A549 (cell line): ENCODE measurements at regions not wholly inside any gene's neighbourhood (a gene's known extent, or its start where the extent isn't known, plus 50 kb on each side); places are given as distances from the start of the nearest gene placed in this dataset.

Experiments used
- ATAC-seq, 2 experiments: fragments of 200-7000 bp in 1 of 2; fragments of >200 bp in 1 of 2; cut with Nextera tagmentation in 1 of 2; cut with Tn5 transposase in 1 of 2; 3 replicates each; pipeline versions ENCODE4 v1.8.0 to v1.9.1; 2018 to 2020; ENCODE audit warnings: mild to moderate bottlenecking in 1 of 2, moderate library complexity in 1 of 2
- CTCF ChIA-PET: fragments of 300-600 bp; sonication (Branson Sonifier 250); formaldehyde crosslinking; extraction: SDS; loops from one replicate; lab custom pipeline; 2021; ENCODE audit warnings: antibody characterized with exemption, inconsistent platforms; lab: Yijun Ruan, JAX
- POLR2A ChIA-PET: fragments of 350-600 bp; formaldehyde crosslinking; extraction: SDS; loops from one replicate; lab custom pipeline; 2021; ENCODE audit warnings: antibody characterized with exemption, inconsistent platforms; lab: Yijun Ruan, JAX
- DNase-seq, 2 experiments: peaks; one replicate each; pipeline versions ENCODE4 v3.0.0 to v3.0.0-alpha.2; 2011 to 2016; ENCODE audit warnings: low read depth in 1 of 2, low spot score in 1 of 2
- FAIRE-seq: peaks from 2 replicates; lab custom pipeline; 2011; peaks lifted over from hg19 to GRCh38; lab: Jason Lieb, UNC
- H3K27ac ChIP-seq, 2 experiments: fragments of >200 bp; sonication (Bioruptor Twin); formaldehyde crosslinking; 3 replicates each; pipeline ENCODE4 v1.5.1; 2016 to 2017
- H3K4me1 ChIP-seq: fragments of >200 bp; sonication (Bioruptor Twin); formaldehyde crosslinking; 3 replicates; pipeline ENCODE4 v1.6.1; 2016
- H3K4me2 ChIP-seq: fragments of >200 bp; sonication (Bioruptor Twin); formaldehyde crosslinking; 3 replicates; pipeline ENCODE4 v1.6.1; 2016
- H3K4me3 ChIP-seq: fragments of >200 bp; sonication (Bioruptor Twin); formaldehyde crosslinking; 3 replicates; pipeline ENCODE4 v1.5.1; 2016
- H3K9me3 ChIP-seq: fragments of >200 bp; sonication (Bioruptor Twin); formaldehyde crosslinking; 3 replicates; pipeline ENCODE4 v1.6.1; 2016
- CBX2 ChIP-seq: fragments of 200-600 bp; sonication (generic); IDR thresholded peaks from 2 replicates; pipeline ENCODE4 v1.6.1; 2016; ENCODE audit warnings: low read depth, mild to moderate bottlenecking, borderline replicate concordance
- CEBPB ChIP-seq, 2 experiments: fragments of >200 bp in 1 of 2; sonication (Bioruptor Twin) in 1 of 2; formaldehyde crosslinking in 1 of 2; IDR thresholded peaks; 2 replicates each; pipeline ENCODE4 v1.6.1; 2012 to 2016
- CHD2 ChIP-seq: fragments of 150-350 bp; IDR thresholded peaks from 2 replicates; pipeline ENCODE4 v1.6.1; 2014; ENCODE audit warnings: low read length; ENCODE audit not compliant: partially characterized antibody
- CHD4 ChIP-seq: fragments of 200-600 bp; sonication (generic); IDR thresholded peaks from 2 replicates; pipeline ENCODE4 v1.6.1; 2016; ENCODE audit warnings: antibody characterized with exemption, mild to moderate bottlenecking, borderline replicate concordance
- HDAC2 ChIP-seq: fragments of 200-600 bp; sonication (generic); IDR thresholded peaks from 2 replicates; pipeline ENCODE4 v1.6.1; 2016
- HEYL ChIP-seq: fragments of 250-450 bp; sonication (Bioruptor Pico); IDR thresholded peaks from 2 replicates; pipeline ENCODE4 v1.8.0; 2021; ENCODE audit warnings: mild to moderate bottlenecking, moderate library complexity
- HOXB13 ChIP-seq: fragments of 250-450 bp; sonication (Bioruptor Pico); IDR thresholded peaks from 2 replicates; pipeline ENCODE4 v1.5.0; 2020; ENCODE audit warnings: low read depth, mild to moderate bottlenecking, moderate library complexity
- KDM1A ChIP-seq: fragments of 200-600 bp; sonication (generic); IDR thresholded peaks from 2 replicates; pipeline ENCODE4 v1.6.1; 2016; ENCODE audit warnings: low read depth, mild to moderate bottlenecking
- KDM5A ChIP-seq: fragments of 200-600 bp; sonication (generic); IDR thresholded peaks from 2 replicates; pipeline ENCODE4 v1.6.1; 2016; ENCODE audit warnings: antibody characterized with exemption, mild to moderate bottlenecking
- MYC ChIP-seq: IDR thresholded peaks from 2 replicates; pipeline ENCODE4 v1.6.1; 2012; ENCODE audit warnings: mild to moderate bottlenecking, inconsistent platforms, low read length, improper control_type of control experiment, borderline replicate concordance
- NFE2L2 ChIP-seq: fragments of 150-350 bp; conservative IDR thresholded peaks from 2 replicates; pipeline ENCODE4 v1.6.1; 2014; ENCODE audit warnings: low read length
- NPAS2 ChIP-seq: fragments of 250-450 bp; sonication (Bioruptor Pico); IDR thresholded peaks from 2 replicates; pipeline ENCODE4 v1.8.0; 2022; ENCODE audit warnings: mild to moderate bottlenecking, moderate library complexity, borderline replicate concordance
- NR3C1 ChIP-seq: fragments of >200 bp; sonication (Bioruptor Twin); formaldehyde crosslinking; IDR thresholded peaks from 3 replicates; pipeline ENCODE4 v1.6.1; 2017
- POLR2A ChIP-seq: IDR thresholded peaks from 2 replicates; pipeline ENCODE4 v1.6.1; 2012; ENCODE audit warnings: mild to moderate bottlenecking, low read length
- POLR2AphosphoS2 ChIP-seq: conservative IDR thresholded peaks from 2 replicates; pipeline ENCODE4 v1.6.1; 2012; ENCODE audit warnings: low read length, improper control_type of control experiment, inconsistent platforms
- RFX5 ChIP-seq: fragments of 450-650 bp; IDR thresholded peaks from 2 replicates; pipeline ENCODE4 v1.7.1; 2014; ENCODE audit warnings: antibody characterized with exemption, mild to moderate bottlenecking, moderate library complexity
- WGBS: methylation state at CpG from one replicate; pipeline ENCODE4 v1.1.6; 2017; ENCODE audit errors: missing lambda C conversion rate; 5-methylcytosine and 5-hydroxymethylcytosine counted together
- TF ChIP-seq, protein P1 (sequence below): IDR thresholded peaks from 2 replicates; pipeline ENCODE4 v1.6.1; 2012; ENCODE audit warnings: low read depth, borderline replicate concordance
- TF ChIP-seq, protein P2 (sequence below): fragments of 200-600 bp; sonication (generic); IDR thresholded peaks from 2 replicates; pipeline ENCODE4 v1.6.1; 2016; ENCODE audit warnings: antibody characterized with exemption, mild to moderate bottlenecking, moderate library complexity
- TF ChIP-seq, protein P3 (sequence below): fragments of 150-350 bp; IDR thresholded peaks from 2 replicates; pipeline ENCODE4 v1.6.1; 2014; ENCODE audit warnings: low read depth, mild to moderate bottlenecking, low read length
- TF ChIP-seq, protein P4 (sequence below): fragments of 250-450 bp; sonication (Bioruptor Pico); IDR thresholded peaks from 2 replicates; pipeline ENCODE4 v1.5.0; 2020; ENCODE audit warnings: low read depth, mild to moderate bottlenecking, moderate library complexity
- TF ChIP-seq, protein P5 (sequence below): fragments of >200 bp; sonication (Bioruptor Twin); formaldehyde crosslinking; IDR thresholded peaks from 2 replicates; pipeline ENCODE4 v1.6.1; 2016
- TF ChIP-seq, protein P6 (sequence below): IDR thresholded peaks from 2 replicates; pipeline ENCODE4 v1.6.1; 2012

DNA sequence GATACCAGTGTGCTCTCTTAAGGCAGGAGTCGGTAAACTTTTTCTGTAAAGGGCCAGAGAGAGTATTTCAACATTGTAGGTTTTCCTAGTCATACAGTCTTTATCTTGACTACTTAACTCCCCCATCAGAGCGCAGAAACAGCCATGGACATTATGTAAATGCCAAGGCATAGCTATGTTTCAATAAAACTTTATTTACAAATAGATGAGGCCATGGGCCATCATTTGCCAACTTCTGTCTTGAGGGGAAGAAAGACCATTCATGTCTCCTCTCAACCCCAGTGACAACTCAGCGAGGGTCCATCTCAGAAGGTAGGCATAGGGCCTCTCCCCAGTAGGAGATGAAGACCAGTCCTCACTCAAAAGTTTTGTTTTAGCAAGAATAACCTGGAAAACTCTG lies 301.3 kb downstream of the FBXW7 start:
- ChIA-PET CTCF (interaction anchor here (1.1 kb wide), 1 partner anchor 10 kb away, joined by 4 read pairs; no protein-coding TSS in a partner anchor), POLR2A (no interaction called here)
- Histone ChIP-seq H3K4me2 (no peak overlapping the region), H3K9me3 (no peaks in the 10 kb centered on the region), H3K4me3 (no peak overlapping the region), H3K27ac (no peak overlapping the region), H3K4me1 (no peaks in the 10 kb centered on the region)
- WGBS, result 53% methylated on average over 3 of the region's 3 CpGs
- DNase-seq (no peak), ATAC-seq (no peak), FAIRE-seq (no peak)
- TF ChIP-seq RFX5 (no peak), CEBPB (IDR thresholded peaks at IDR 0.05) (no peak), NR3C1 (no peak), KDM1A (no peak), CBX2 (no peak), CHD2 (no peak), POLR2AphosphoS2 (no peak), CHD4 (no peak), HOXB13 (no peak), HDAC2 (no peak), KDM5A (no peak), NPAS2 (CRISPR knock-in tag) (no peak), POLR2A (no peak), MYC (no peak)
- TF ChIP-seq, protein P1, sequence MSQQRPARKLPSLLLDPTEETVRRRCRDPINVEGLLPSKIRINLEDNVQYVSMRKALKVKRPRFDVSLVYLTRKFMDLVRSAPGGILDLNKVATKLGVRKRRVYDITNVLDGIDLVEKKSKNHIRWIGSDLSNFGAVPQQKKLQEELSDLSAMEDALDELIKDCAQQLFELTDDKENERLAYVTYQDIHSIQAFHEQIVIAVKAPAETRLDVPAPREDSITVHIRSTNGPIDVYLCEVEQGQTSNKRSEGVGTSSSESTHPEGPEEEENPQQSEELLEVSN, result no peak
- TF ChIP-seq, protein P2, sequence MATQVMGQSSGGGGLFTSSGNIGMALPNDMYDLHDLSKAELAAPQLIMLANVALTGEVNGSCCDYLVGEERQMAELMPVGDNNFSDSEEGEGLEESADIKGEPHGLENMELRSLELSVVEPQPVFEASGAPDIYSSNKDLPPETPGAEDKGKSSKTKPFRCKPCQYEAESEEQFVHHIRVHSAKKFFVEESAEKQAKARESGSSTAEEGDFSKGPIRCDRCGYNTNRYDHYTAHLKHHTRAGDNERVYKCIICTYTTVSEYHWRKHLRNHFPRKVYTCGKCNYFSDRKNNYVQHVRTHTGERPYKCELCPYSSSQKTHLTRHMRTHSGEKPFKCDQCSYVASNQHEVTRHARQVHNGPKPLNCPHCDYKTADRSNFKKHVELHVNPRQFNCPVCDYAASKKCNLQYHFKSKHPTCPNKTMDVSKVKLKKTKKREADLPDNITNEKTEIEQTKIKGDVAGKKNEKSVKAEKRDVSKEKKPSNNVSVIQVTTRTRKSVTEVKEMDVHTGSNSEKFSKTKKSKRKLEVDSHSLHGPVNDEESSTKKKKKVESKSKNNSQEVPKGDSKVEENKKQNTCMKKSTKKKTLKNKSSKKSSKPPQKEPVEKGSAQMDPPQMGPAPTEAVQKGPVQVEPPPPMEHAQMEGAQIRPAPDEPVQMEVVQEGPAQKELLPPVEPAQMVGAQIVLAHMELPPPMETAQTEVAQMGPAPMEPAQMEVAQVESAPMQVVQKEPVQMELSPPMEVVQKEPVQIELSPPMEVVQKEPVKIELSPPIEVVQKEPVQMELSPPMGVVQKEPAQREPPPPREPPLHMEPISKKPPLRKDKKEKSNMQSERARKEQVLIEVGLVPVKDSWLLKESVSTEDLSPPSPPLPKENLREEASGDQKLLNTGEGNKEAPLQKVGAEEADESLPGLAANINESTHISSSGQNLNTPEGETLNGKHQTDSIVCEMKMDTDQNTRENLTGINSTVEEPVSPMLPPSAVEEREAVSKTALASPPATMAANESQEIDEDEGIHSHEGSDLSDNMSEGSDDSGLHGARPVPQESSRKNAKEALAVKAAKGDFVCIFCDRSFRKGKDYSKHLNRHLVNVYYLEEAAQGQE, result no peak
- TF ChIP-seq, protein P3, sequence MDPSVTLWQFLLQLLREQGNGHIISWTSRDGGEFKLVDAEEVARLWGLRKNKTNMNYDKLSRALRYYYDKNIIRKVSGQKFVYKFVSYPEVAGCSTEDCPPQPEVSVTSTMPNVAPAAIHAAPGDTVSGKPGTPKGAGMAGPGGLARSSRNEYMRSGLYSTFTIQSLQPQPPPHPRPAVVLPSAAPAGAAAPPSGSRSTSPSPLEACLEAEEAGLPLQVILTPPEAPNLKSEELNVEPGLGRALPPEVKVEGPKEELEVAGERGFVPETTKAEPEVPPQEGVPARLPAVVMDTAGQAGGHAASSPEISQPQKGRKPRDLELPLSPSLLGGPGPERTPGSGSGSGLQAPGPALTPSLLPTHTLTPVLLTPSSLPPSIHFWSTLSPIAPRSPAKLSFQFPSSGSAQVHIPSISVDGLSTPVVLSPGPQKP, result no peak
- TF ChIP-seq, protein P4, sequence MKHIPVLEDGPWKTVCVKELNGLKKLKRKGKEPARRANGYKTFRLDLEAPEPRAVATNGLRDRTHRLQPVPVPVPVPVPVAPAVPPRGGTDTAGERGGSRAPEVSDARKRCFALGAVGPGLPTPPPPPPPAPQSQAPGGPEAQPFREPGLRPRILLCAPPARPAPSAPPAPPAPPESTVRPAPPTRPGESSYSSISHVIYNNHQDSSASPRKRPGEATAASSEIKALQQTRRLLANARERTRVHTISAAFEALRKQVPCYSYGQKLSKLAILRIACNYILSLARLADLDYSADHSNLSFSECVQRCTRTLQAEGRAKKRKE (CRISPR knock-in tag), result no peak

DNA sequence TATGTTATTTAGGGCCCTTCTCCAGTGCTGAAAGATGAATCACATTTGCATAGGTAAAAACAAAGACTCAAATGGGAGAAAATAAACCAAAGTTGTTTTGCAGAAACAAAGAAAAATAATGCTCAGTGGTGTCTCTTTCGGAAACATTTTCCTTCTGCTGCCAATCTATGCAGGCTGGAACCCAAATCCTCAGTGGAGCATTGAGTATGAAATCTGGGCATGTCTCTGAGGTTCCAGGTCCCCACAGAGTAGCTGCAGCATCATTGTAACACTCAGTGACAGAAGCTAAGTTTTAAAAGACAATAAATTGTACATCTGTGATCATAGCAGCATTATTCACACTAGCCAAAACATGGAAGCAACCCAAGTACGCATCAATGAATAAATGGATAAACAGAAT lies 303.6 kb downstream of the FBXW7 start:
- H3K4me2 ChIP-seq, result no peak overlapping the region
- no peaks in the 10 kb centered on the region for H3K4me1 ChIP-seq
- no peaks in the 10 kb centered on the region for H3K9me3 ChIP-seq
- no peak overlapping the region for H3K4me3 ChIP-seq
- 68% methylated on average over 2 of the region's 2 CpGs for WGBS
- H3K27ac ChIP-seq, result no peak overlapping the region
- ATAC-seq (no peak), FAIRE-seq (no peak), DNase-seq (no peak)
- ChIA-PET POLR2A (no interaction called here), CTCF (interaction anchor here (1.4 kb wide), 1 partner anchor 9 kb away, joined by 3 read pairs; no protein-coding TSS in a partner anchor)
- TF ChIP-seq MYC (no peak), NFE2L2 (no peak), HEYL (CRISPR knock-in tag) (no peak), CEBPB (IDR thresholded peaks at IDR 0.05) (no peak), NR3C1 (no peak)
- TF ChIP-seq, protein P5, sequence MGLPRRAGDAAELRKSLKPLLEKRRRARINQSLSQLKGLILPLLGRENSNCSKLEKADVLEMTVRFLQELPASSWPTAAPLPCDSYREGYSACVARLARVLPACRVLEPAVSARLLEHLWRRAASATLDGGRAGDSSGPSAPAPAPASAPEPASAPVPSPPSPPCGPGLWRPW, result no peak
- TF ChIP-seq, protein P6, sequence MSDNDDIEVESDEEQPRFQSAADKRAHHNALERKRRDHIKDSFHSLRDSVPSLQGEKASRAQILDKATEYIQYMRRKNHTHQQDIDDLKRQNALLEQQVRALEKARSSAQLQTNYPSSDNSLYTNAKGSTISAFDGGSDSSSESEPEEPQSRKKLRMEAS, result no peak
- TF ChIP-seq, protein P1, result no peak
